Stimulated activated CD4-positive, alpha-beta T cell treated with anti-CD3 and anti-CD28 coated beads, Interleukin-12 subunit alpha, Interleukin-12 subunit beta, amount 100 ng/mL, for 24 hours (primary cell): ENCODE measurements at regions not wholly inside any gene's neighbourhood (a gene's known extent, or its start where the extent isn't known, plus 50 kb on each side); places are given as distances from the start of the nearest gene placed in this dataset.

ENCODE experiments used
- DNase-seq, 2 experiments: peaks; one replicate each; pipeline ENCODE4 v3.0.0-alpha.2; 2020; ENCODE audit warnings: low read depth in 2 of 2

DNA sequence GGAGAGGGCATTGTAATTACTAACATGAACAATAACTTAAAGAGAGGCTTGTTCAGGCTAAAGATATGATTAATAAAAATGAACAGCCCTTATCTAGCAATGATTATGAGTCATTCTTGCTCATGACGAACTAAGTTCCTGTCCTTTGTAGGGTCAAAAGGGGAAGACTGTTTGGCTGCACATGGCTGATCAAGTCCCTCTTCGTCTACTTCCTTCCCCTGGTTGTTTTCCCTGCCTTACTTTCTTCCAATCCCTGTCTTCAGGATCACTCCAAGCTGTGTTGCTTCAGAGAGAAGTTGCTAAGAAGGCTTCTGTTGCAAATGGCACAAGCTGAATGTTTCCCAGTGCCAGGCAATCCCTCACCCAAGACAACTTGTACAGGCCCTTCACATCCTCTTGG lies 115.0 kb upstream of the HS3ST1 start:
- no peak for DNase-seq

DNA sequence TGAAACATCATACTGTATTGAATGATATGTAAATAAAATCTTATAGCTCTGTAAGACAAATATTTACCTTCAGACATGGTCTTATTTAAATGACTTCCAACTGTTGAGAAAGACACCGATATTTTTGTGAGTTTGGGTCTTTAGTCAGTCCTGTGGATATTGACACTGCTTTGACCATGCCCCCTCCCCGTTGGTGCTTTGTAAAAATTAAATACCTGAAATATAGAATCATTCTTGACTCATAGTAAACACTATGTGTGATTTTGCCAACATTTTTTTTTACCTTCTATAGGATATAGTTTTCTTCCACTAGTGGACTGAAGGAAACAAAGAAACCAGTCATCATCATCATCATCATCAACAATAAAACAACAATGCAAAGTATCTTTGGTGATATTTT lies 114.3 kb upstream of the HS3ST1 start:
- no peak for DNase-seq

DNA sequence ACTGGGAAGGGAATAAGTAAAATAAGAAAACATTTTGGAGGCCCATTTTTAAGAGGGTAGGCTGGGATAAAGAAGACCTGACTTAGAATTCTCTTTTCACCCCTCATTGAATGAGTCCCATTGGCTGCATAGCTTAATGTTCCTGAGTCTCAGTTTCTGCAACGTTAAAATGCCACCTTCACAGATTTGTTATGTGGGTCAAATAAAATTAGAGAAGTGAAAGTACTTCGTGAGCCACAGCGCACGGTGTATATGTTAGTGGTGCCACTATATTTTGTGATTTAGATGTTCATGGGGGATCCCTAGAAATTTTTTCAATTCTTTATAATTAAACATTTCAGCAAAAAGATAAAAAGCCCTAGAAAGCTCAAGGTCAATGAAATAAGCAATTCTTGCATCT lies 109.2 kb upstream of the HS3ST1 start:
- DNase-seq, result no peak

DNA sequence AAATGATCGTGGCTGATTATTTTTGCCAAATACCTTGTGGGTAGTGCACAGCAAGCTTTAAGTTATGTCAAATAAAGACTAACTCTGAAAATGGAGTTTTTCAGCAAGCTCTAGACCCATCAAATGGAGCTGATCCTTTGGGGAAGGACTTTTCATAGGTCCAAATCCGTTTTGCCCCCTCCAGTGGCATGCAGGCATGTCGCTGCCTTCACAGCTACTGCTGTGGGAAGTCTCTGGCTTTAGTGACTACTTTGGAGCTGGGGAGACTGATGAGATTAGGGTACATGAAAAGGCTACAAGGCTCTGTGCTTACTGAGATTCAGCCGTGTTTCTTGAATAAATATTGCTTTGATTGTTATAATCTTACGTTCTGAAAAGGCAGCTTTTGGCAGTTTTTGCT lies 106.6 kb upstream of the HS3ST1 start:
- DNase-seq, result no peak

DNA sequence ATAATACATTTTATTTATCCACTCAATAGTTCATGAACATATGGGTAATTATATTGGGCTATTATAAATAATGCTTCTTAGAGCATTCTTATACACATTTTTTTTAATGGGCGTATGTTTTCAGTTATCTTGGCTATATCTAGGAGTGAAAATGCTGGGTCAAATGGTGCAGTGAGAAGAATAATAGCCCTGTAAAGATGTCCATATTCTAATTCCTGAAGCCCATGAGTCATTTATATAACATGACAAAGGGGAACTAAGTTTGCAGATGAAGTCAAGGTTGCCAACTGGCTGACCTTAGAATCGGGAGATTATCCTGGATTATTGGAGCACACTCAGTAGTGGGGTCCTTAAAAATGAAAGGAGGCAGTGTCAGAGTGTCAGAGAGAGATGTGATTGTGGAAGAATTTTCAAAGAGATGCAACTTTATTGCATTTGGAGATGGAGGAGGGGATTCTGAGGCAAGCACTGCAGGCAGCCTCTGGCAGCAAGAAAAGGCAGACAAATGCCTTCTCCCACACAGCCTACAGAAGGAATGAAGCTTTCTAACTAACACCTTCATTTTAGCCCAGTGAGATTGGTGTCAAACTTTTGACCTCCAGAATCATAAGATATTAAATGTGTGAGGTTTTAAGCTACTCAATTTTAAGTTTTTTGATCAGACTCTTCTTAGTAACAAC lies 106.1 kb upstream of the HS3ST1 start:
- no peak for DNase-seq

DNA sequence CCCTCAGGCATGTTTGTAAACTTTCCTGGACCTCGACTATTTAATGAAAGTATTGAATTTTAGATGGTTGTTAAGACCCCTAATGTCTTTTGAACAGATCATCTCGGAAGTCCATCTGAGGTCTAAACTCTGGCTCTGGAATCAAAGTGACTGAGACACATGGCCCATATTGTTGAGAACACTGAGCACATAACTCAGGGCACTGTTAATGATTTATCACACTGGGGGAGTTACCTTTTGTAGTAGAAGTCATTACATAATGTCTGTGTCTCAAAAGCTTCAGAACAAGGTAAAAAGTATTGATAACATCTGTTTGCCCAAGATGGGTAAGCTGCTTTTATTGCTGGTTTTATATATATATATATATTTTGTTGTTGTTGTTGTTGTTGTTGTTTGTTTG lies 103.4 kb upstream of the HS3ST1 start:
- DNase-seq, result no peak

DNA sequence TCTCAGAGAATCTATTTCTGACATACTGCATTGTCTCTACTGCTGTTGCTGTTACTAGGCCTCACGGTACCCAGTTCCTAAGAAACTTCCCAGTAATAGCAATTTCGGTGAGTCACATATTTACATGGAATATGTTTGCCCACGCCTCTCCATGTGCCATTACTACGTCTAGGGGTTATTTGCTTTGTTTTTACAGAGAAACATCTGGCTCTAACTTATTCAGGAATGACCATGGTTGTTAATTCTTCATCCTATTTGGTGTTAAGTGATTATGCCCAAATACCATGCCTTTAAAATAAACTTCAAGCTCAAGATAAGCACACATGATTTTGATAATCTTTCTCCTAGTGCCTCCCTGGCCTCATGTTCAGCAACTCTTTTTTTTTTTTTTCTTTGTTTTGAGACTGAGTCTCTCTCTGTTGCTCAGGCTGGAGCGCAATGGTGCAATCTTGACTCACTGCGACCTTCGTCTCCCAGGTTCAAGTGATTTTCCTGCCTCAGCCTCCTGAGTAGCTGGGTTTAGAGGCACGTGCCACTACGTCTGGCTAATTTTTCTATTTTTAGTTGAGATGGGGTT lies 101.0 kb upstream of the HS3ST1 start:
- no peak for DNase-seq

DNA sequence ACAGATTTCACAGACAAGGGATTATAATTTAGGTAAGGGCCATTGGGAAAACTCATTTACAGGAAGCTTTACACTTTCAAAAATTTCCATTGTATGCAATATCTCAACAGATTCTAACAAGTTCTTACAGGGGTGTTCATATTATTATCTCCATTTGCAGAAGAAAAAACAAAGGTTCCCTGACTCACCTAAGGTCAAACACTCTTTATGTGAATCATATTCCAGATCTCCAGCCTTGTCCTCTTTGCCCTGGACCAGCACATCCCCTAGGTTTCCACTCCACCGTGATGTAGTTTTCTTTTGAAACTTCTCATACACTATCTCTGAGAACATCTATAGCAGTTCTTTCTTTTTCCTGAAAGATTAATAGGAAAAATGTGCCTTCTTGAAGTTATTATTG lies 96.4 kb upstream of the HS3ST1 start:
- DNase-seq, result no peak

DNA sequence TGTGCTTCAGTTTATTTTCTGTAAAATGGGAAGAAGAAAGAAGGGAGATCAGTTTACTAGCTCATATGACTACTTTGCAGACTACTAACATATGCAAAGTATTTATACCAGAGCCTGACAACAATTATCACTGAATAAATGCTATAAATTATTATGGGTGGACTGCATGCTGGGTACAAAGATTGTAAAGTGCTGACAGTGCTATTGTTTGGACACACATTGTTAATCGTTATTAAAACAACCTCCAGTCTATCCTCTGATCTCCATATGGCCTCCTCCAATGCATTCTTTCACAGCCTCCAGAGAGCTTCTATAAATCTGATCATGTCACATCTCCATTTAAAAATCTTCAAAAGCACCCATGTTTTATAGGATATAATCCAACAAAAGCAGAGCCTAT lies 90.1 kb upstream of the HS3ST1 start:
- no peak for DNase-seq

DNA sequence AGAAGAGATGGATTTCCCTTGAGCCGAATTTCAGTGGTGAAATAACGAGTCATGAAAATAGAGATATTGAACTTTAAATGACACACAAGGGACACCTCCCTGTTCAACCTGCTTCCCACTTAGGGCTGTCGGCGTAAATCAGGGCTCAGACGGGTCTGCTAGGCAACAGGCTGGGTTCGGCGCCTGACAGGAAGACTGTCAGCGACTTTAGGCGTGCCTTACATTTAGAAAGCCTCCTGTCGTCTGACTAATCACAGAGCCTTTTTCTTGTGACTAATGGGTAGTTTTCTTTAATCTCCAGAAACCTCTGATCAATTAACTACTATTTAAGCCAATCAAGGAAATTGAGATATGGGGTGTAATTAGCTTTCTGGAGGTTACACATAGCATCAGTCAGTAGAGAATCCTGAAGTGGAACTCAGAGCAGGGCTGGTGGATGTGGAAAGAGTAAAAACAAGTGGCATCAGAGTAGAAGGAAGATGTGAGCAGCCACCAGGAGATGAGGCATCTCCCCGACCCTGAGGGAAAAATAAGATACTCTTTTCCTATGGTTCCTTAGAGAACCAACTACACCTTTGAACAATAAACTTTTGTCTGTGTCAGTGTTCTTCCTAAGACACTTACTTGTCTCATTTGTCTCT lies 86.2 kb upstream of the HS3ST1 start:
- DNase-seq, result no peak

DNA sequence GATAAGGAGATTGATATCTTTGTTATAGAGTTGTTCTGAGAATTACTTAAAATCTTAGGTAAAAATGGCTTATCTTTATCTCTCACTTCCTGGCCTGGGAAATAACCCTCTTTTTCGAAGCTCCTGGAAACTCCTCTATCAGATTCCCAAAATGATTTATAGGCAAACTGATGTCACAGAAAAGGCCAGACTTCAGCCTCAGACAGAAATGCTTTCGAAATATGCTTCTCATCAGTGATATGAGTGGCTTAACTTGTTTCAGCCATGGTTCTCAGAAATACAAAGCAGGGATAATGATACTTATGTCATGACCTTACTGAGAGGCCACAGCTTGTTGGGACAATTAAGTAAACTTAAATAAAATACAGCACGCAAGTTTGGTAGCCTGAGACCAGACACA lies 85.3 kb upstream of the HS3ST1 start:
- no peak for DNase-seq

DNA sequence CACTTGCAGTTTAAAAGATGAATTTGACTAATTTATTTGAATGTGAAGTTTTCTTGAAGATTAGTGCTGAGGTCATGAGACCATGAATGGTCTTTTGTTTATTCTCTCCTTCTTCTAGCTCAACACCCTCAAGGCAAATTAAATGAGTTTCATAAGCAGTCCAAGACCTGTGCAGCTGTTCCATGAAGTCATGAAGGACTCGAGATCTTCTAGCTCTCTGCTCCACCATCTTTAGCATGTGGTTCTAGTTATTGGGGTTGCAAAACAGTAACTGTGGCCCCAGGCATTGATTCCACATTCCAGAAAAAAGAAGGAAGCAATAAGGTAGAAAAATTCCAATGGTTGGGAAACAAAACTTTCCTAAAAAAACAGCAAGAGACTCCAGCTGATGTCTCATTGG lies 84.2 kb upstream of the HS3ST1 start:
- no peak for DNase-seq

DNA sequence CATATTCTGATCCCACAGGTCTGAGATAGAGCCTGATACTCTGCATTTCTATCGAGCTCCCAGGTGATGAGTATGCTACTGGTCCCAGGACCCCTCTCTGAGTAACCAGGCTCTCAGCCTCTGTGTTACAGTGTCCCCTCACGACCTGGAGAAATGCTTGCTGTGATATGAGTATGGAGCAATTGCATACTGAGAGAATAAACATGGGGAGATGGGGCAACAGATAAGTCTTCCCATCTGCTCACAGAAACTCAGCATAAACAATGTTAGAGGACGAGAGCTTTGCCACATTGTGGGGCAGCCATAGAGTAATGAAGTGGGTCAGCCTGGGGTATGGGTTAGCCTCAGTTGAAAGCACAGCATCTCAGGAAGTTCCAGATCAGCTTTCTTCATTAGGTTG lies 82.6 kb upstream of the HS3ST1 start:
- DNase-seq, result no peak

DNA sequence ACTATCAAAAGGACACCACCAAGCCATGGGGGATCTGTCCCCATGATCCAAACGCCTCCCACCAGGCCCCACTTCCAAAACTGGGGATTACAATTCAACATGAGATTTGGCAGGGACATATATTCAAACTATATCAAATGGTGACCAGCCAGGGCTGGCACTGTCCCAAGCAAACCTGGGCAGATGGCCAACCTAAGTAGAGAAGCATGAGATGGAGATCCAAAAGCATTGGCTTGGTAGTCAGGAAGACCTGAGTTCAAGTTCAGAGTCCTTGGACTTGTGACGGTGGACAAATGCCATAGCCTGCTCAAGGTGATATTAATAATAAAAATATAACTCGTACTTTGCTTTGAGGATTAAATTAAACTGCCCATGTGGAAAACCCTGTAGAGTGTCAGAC lies 79.2 kb upstream of the HS3ST1 start:
- DNase-seq, result no peak

DNA sequence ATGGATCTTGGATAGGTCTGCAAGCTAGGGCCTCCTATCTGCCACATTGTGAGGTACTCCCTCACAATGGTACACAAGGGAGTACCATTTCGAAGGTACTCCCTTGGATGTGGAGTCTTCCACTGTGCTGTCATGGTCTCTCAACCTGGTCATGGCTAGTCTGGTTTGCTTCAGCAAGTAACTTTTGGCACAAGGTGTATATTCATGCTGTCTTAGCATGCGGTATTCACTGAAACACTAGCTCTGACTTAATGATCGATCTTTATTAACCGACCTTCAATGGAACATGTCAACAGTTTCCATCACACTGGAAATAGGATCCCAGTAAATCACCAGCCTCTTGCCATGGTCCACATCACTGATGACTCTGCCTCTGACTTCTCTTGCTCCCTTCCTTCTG lies 77.5 kb upstream of the HS3ST1 start:
- DNase-seq, result no peak

DNA sequence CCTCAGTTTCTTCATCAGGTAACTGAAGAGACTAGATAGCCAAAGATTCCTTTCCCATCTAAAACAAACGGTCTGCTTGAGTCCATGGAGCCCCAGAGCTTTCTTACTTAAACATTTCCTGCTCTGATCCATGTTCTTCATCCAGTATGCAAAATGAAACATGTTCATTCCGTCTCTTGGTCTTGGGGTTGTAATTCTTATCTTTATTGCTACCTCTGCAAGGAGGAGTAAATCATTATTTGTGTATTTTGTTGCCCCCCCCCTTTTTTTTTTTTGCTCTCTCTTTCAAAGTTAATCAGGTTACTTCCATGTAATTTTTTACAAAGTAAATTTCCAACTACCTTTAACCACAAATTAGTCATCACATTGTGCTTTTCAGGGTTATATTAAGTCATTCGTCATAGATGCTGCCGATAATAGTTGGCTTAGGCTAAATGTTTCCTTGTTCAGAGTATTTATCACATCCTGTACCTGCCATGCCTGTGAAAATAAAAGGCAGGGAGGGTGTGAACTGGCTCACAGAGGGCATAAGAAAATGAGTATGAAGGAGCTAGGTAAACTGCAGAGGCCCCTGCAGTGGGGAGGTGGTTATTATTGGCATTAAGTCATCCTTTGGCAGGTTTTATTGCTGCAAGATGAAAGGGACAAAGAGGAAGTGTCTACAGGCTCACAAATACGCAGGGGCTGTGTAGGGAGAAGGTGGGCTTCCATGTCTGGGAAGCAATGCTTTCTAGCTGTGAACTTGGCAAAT lies 76.7 kb upstream of the HS3ST1 start:
- DNase-seq, result peak in 1 of 2 experiments; percentile 14

DNA sequence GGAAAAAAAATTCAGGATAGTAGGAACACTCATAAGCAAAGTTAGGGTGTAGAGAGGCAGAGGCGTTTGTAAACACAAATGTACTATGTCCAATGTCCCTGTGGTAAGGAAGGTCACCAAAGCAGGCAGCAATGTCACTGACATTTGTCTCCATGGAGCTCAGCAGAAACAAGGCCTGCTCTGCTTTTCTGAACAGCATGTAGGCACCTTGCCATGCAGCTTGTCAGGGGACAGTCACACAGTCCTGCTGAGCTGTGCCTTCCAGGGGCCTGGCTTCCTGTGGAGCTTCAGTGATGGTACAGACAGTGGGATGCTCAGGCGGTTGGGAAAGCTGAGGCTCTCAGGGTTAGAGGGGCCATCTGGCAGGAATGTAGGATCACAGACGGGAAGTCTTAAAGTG lies 74.5 kb upstream of the HS3ST1 start:
- no peak for DNase-seq

DNA sequence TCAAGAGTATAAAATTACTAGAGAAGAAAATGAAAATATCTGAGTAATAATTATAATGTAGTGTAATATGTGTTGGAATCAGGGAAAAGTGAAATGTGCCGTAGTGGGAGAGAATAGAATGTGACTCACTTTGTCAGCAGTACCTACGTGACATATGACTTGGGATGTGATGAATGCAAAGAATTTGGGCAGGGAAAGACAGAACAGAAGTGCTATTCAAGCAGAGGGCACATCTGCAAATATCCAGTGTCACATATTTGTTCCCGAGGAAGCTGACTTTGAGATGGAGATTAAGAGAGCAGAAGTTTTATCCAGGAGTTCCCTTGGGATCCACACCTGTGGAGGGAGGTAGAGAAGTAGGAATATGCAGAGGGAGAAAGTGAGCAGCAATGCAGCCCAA lies 69.3 kb upstream of the HS3ST1 start:
- DNase-seq, result no peak

DNA sequence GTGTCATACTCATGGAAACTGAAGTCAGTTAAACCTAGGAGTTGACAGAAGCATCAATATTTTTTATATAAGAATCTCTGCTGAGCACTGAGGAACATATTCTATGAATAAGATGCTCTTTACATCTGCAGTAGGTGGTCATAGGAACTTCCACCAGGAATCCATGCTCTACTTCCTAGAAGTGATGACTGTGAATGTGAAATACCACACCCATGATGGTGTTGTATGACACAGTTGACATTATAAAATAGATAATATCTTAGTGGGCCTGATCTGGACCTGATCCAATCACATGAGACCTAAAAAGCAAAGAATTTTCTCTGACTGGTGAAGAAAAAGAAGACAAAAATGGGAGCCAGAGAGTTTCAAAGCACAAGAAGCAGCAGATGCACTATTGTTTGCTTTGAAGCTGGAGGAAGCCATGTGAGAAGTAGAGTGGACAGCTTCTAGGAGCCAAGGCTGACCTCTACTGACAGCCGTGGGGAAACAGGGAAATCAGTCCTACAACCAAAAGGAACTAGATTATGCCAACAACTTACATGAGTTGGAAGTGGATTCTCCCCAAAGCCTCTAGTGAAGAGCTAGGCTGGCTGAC lies 68.6 kb upstream of the HS3ST1 start:
- no peak for DNase-seq

DNA sequence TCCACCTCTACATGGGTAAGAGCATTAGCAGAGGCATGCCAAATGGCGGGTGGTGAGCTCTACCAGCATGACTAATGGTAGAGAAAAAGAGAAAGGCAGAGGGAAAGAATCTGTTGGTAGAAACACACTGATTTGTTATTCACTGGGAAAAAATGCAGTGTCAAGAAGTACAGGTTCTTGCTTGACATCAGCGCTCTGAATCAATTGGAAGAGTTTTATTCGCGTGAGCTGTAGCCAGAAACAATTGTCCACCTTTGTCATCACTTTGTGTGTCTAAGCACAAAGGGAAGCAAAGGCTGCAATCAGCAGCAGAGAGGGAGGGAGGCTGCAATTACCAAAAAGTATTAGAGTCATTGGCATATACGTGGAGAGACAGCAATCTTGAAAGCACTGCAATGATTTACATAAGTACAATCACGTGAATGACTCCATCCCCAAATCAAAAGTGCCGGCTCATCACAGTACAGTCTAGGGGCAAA lies 67.7 kb upstream of the HS3ST1 start:
- no peak for DNase-seq

DNA sequence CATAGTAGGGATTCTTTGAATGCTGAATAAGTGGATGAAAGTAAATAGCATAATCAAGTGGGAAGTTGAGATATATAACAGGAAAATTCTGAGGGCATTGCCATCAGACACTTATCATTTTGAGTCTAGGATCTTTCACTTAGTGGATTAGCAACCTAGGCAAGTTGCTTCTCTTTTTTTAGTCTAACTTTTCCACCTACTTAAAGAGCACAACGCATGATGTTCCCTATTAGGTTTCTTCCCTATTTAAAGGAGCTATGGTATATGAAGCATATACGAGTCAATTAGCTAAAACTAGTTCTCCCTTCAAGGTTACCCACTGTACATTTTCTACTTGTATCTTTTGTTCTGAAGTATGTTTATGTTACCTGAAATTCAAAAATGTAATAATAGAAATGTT lies 67.1 kb upstream of the HS3ST1 start:
- no peak for DNase-seq

DNA sequence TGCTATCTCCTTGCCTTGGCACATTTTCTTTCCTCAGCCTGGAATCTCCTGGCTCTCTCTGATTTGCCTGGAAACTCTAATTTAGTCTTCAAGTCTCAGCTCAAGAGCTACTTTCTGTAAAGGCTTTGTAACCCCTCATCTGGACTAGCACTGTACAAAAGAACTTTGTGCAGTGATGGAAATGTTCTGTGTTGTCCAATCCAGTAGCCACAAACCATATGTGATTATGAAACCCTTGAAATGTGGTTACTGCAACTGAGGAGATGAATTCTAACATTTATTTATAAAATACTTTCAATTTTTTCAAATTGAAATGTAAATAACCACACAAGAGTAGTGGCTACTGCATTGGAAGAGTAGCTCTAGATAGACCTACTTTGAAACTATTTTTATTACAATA lies 66.6 kb upstream of the HS3ST1 start:
- no peak for DNase-seq
